OCI-LY3 (cell line): ENCODE measurements at regions not wholly inside any gene's neighbourhood (a gene's known extent, or its start where the extent isn't known, plus 50 kb on each side); places are given as distances from the start of the nearest gene placed in this dataset.

Experiments
- CTCF ChIP-seq: fragments of 200-600, 300-600 bp; sonication (generic); IDR thresholded peaks from 2 replicates; pipeline ENCODE4 v1.5.1; 2014; ENCODE audit warnings: antibody characterized with exemption, low read length, low read depth
- EZH2phosphoT487 ChIP-seq: fragments of 200-600 bp; shearing (Covaris generic); IDR thresholded peaks from 2 replicates; pipeline ENCODE4 v1.6.1; 2018; ENCODE audit warnings: antibody characterized with exemption, mixed run types, low read depth

DNA sequence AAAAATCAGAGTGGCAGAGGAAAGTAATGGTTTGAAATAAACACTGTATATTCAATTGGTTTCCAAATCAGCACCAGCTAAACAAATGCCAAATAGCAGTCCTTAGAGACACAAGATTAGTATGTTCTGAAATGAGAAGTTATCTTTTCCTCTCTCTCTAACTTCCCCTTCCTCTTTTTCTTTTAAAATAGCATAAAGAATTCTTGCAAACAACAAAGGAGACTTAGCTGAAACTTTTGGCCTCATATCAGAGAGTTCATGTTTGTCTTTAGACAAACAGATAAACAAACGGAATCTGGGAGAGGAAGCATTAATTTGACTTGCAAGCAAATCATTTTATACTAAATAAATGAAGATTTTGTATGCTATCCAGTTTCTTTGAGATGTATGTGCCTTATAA is 399.0 kb downstream of the GBA3 start:
- TF ChIP-seq CTCF, result no peak
- TF ChIP-seq EZH2phosphoT487, result no peak
